ENCODE measurements at regions not wholly inside any gene's neighbourhood (a gene's known extent, or its start where the extent isn't known, plus 50 kb on each side); places are given as distances from the start of the nearest gene placed in this dataset.
A peak's percentile ranks its signal among the peaks of the same experiment; 100 is the strongest.

GRCh38 chr17:15888436-15888835, 56.5 kb upstream of the ADORA2B start:
- Histone ChIP-seq H3K9me3 (no peaks in the 10 kb centered on the region), H3K36me3 (no peaks in the 10 kb centered on the region), H3K27ac (no peak overlapping the region), H3K4me1 (replicated peaks) (peaks cover 3% of the 10 kb centered on the region), H3K4me3 (no peak overlapping the region), H3K27me3 (replicated peaks; ENCODE audit: insufficient read depth) (no peaks in the 10 kb centered on the region)
- WGBS = 98% methylated on average over 2 of the region's 2 CpGs
- TF ChIP-seq CTCF (IDR thresholded peaks at IDR 0.05) = no peak
- TF ChIP-seq POLR2AphosphoS5 (IDR thresholded peaks at IDR 0.05) = no peak
- TF ChIP-seq POLR2A (IDR thresholded peaks at IDR 0.05) = no peak
- DNase-seq (ENCODE audit: low spot score) = no peak
- intact Hi-C loops (cut with DNase I) = no loop called here

GRCh38 chr17:15890279-15890892, 54.5 kb upstream of the ADORA2B start:
- Histone ChIP-seq H3K27me3 (replicated peaks; ENCODE audit: insufficient read depth) (no peaks in the 10 kb centered on the region), H3K4me3 (no peak overlapping the region), H3K4me1 (replicated peaks) (peaks cover 4% of the 10 kb centered on the region), H3K9me3 (no peaks in the 10 kb centered on the region), H3K36me3 (no peaks in the 10 kb centered on the region), H3K27ac (no peak overlapping the region)
- WGBS = 88% methylated on average over 3 of the region's 3 CpGs
- no peak for TF ChIP-seq POLR2AphosphoS5 (IDR thresholded peaks at IDR 0.05)
- intact Hi-C loops (cut with DNase I) = no loop called here
- no peak for DNase-seq (ENCODE audit: low spot score)

- intact Hi-C loops (cut with DNase I) = no loop called here
- Histone ChIP-seq H3K36me3 (no peaks in the 10 kb centered on the region), H3K27me3 (replicated peaks; ENCODE audit: insufficient read depth) (no peaks in the 10 kb centered on the region), H3K4me3 (no peak overlapping the region), H3K4me1 (replicated peaks) (peaks cover 4% of the 10 kb centered on the region), H3K27ac (no peak overlapping the region), H3K9me3 (no peaks in the 10 kb centered on the region)
- 73% methylated on average over 3 of the region's 3 CpGs for WGBS
- no peak for DNase-seq (ENCODE audit: low spot score)
- TF ChIP-seq CTCF (IDR thresholded peaks at IDR 0.05) (no peak), POLR2A (IDR thresholded peaks at IDR 0.05) (no peak), POLR2AphosphoS5 (IDR thresholded peaks at IDR 0.05) (no peak)
Measured at GRCh38 chr17:15891318-15891717, 53.6 kb upstream of the ADORA2B start.

- WGBS = 83% methylated on average over 10 of the region's 10 CpGs
- DNase-seq (ENCODE audit: low spot score) = no peak
- intact Hi-C loops (cut with DNase I) = no loop called here
- Histone ChIP-seq H3K27me3 (replicated peaks; ENCODE audit: insufficient read depth) (no peaks in the 10 kb centered on the region), H3K4me1 (replicated peaks) (peaks cover 4% of the 10 kb centered on the region), H3K27ac (peak overlapping the region; percentile 16 to 47), H3K4me3 (no peak overlapping the region), H3K36me3 (no peaks in the 10 kb centered on the region), H3K9me3 (no peaks in the 10 kb centered on the region)
- no peak for TF ChIP-seq POLR2A (IDR thresholded peaks at IDR 0.05)
Measured at GRCh38 chr17:15892244-15892643, 52.7 kb upstream of the ADORA2B start.

- Histone ChIP-seq H3K4me3 (no peak overlapping the region), H3K9me3 (no peaks in the 10 kb centered on the region), H3K4me1 (replicated peaks) (peaks cover 4% of the 10 kb centered on the region), H3K36me3 (no peaks in the 10 kb centered on the region), H3K27me3 (replicated peaks; ENCODE audit: insufficient read depth) (no peaks in the 10 kb centered on the region), H3K27ac (peak overlapping the region; percentile 16 to 47)
- 23% methylated on average over 9 of the region's 9 CpGs for WGBS
- TF ChIP-seq POLR2A (IDR thresholded peaks at IDR 0.05) (no peak), POLR2AphosphoS5 (IDR thresholded peaks at IDR 0.05) (peak; percentile 60)
- peak; percentile 33 for DNase-seq (ENCODE audit: low spot score)
- intact Hi-C loops (cut with DNase I) = no loop called here
Measured at GRCh38 chr17:15892731-15893657, 51.9 kb upstream of the ADORA2B start.

GRCh38 chr17:15893658-15894024, 51.3 kb upstream of the ADORA2B start:
- WGBS = 57% methylated on average over 2 of the region's 2 CpGs
- intact Hi-C loops (cut with DNase I) = no loop called here
- TF ChIP-seq CTCF (IDR thresholded peaks at IDR 0.05) (no peak), POLR2A (IDR thresholded peaks at IDR 0.05) (no peak), POLR2AphosphoS5 (IDR thresholded peaks at IDR 0.05) (no peak)

More at GRCh38 chr17:15893658-15894024, 51.3 kb upstream of the ADORA2B start:
- no peak overlapping the region for H3K4me3 ChIP-seq
- no peak for DNase-seq (ENCODE audit: low spot score)
- H3K9me3 ChIP-seq = no peaks in the 10 kb centered on the region
- H3K36me3 ChIP-seq = no peaks in the 10 kb centered on the region
- H3K27me3 ChIP-seq (replicated peaks; ENCODE audit: insufficient read depth) = no peaks in the 10 kb centered on the region
- H3K27ac ChIP-seq = peak overlapping the region; percentile 16 to 38
- peaks cover 4% of the 10 kb centered on the region for H3K4me1 ChIP-seq (replicated peaks)

Measured in prostate gland (tissue), 2 donors.